Gastroesophageal sphincter (tissue), 4 donors: ENCODE measurements at regions not wholly inside any gene's neighbourhood (a gene's known extent, or its start where the extent isn't known, plus 50 kb on each side); places are given as distances from the start of the nearest gene placed in this dataset.

ENCODE experiments used
- ATAC-seq: fragments of 150-250 bp; one replicate; pipeline ENCODE4 v1.9.1; 2016; ENCODE audit warnings: mild to moderate bottlenecking, moderate library complexity
- H3K27ac ChIP-seq, 4 donors: fragments of 200-600 bp; sonication (generic) in 3 of 4; 1 replicate in 3 of 4; 2 replicates in 1 of 4; pipeline ENCODE4 v1.5.1; 2016 to 2019
- H3K27me3 ChIP-seq: fragments of 200-600 bp; sonication (generic); one replicate; pipeline ENCODE4 v1.5.1; 2019
- H3K36me3 ChIP-seq, 2 donors: fragments of 200-600 bp; sonication (generic); one replicate each; pipeline ENCODE4 v1.5.1; 2019; ENCODE audit warnings: control low read depth in 1 of 2
- H3K4me1 ChIP-seq, 3 donors: fragments of 200-600 bp; sonication (generic); 1 replicate in 2 of 3; 2 replicates in 1 of 3; pipeline ENCODE4 v1.5.1; 2016 to 2019; ENCODE audit warnings: control low read depth in 2 of 3
- H3K4me3 ChIP-seq, 2 donors: fragments of 200-600 bp; sonication (generic); one replicate each; pipeline ENCODE4 v1.5.1; 2019; ENCODE audit warnings: mild to moderate bottlenecking in 1 of 2, moderate library complexity in 1 of 2
- H3K9me3 ChIP-seq, 3 donors: fragments of 200-600 bp; sonication (generic); one replicate each; pipeline ENCODE4 v1.5.1; 2017 to 2019; ENCODE audit warnings: control low read depth in 2 of 3
- EP300 ChIP-seq: sonication (generic); formaldehyde crosslinking; IDR thresholded peaks from one replicate; pipeline ENCODE4 v1.6.1; 2017; ENCODE audit warnings: antibody characterized with exemption, mild to moderate bottlenecking
- POLR2A ChIP-seq, 2 donors: fragments of 450-650 bp; IDR thresholded peaks; one replicate each; pipeline ENCODE4 v1.6.1; 2017; ENCODE audit warnings: antibody characterized with exemption in 2 of 2, mild to moderate bottlenecking in 2 of 2, moderate library complexity in 1 of 2
- POLR2AphosphoS5 ChIP-seq: sonication (generic); formaldehyde crosslinking; IDR thresholded peaks from one replicate; pipeline ENCODE4 v1.6.1; 2017; ENCODE audit warnings: antibody characterized with exemption
- WGBS, 2 donors: methylation state at CpG; one replicate each; pipeline ENCODE4 v1.1.5; 2018; ENCODE audit warnings: low coverage in 1 of 2; 5-methylcytosine and 5-hydroxymethylcytosine counted together
- TF ChIP-seq, protein P1 (sequence below), 4 experiments: fragments of 200-600 bp in 2 of 4; fragments of 450-650 bp in 2 of 4; sonication (generic) in 1 of 4; IDR thresholded peaks; one replicate each; pipeline ENCODE4 v1.5.1; 2017 to 2019; ENCODE audit warnings: antibody characterized with exemption in 4 of 4, mild to moderate bottlenecking in 2 of 4, moderate library complexity in 2 of 4

DNA sequence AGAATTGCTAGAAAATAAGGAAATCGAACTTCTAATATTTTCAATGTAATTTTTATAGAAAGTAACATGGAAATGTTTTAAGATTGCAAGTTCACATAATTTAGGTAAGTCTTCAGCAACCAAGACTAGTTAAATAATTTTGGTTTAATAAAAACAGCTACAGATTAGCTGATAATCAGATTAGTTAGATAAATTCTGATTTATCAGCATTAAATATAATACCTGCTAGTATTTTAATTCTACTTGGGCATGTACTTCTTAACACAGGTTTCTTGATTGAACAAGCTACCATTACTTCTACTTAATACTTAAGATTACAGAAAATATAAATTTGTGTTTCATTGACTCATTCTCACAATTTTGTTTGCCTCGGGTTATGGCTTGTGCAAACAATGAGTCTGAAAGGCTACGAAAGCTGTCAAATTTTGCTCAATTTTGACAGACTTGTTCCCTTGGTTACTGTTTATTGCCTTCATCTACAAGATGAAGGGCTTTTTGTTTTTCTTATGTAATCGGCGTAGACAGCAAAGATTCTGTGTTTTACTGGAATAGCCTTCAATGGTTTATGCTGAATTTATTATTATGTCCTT is 116.1 kb upstream of the NUDT4 start:
- no peak overlapping the region for H3K27ac ChIP-seq
- no peak for ATAC-seq
- TF ChIP-seq EP300 (no peak), POLR2A (IDR thresholded peaks at IDR 0.05) (no peak), POLR2AphosphoS5 (no peak)
- TF ChIP-seq, protein P1, sequence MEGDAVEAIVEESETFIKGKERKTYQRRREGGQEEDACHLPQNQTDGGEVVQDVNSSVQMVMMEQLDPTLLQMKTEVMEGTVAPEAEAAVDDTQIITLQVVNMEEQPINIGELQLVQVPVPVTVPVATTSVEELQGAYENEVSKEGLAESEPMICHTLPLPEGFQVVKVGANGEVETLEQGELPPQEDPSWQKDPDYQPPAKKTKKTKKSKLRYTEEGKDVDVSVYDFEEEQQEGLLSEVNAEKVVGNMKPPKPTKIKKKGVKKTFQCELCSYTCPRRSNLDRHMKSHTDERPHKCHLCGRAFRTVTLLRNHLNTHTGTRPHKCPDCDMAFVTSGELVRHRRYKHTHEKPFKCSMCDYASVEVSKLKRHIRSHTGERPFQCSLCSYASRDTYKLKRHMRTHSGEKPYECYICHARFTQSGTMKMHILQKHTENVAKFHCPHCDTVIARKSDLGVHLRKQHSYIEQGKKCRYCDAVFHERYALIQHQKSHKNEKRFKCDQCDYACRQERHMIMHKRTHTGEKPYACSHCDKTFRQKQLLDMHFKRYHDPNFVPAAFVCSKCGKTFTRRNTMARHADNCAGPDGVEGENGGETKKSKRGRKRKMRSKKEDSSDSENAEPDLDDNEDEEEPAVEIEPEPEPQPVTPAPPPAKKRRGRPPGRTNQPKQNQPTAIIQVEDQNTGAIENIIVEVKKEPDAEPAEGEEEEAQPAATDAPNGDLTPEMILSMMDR (IDR thresholded peaks at IDR 0.05): no peak
- H3K36me3 ChIP-seq: no peaks in the 10 kb centered on the region
- WGBS, 2 donors: 74 to 91% methylated on average over 5 of the region's 5 CpGs
- no peaks in the 10 kb centered on the region for H3K27me3 ChIP-seq
- no peak overlapping the region for H3K4me3 ChIP-seq
- no peaks in the 10 kb centered on the region for H3K9me3 ChIP-seq
- no peaks in the 10 kb centered on the region for H3K4me1 ChIP-seq

DNA sequence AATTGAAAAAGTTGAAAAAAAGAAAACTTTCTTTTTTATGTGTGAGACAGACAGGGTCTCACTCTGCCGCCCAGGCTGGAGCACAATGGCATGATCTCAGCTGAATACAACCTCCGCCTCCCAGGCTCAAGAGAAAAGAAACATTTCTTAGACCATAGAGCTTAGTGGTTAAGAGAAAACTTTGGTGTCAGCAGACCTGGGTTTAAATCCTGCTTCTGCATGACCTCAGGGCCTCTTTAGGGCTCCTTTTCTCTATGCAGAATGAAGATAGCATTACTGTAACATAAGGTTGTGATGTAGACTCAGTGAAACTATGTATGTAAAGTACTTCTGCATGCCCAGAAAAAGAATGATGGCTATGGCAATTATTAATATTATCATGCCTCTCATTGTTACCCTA is 104.7 kb upstream of the NUDT4 start:
- Histone ChIP-seq H3K4me3 (no peak overlapping the region), H3K36me3 (no peaks in the 10 kb centered on the region), H3K27me3 (no peaks in the 10 kb centered on the region), H3K9me3 (no peaks in the 10 kb centered on the region), H3K4me1 (no peaks in the 10 kb centered on the region), H3K27ac (no peak overlapping the region)
- 90 to 100% methylated on average over 2 of the region's 2 CpGs for WGBS, 2 donors
- no peak for ATAC-seq
- TF ChIP-seq EP300 (no peak), POLR2A (IDR thresholded peaks at IDR 0.05) (no peak), POLR2AphosphoS5 (no peak)
- TF ChIP-seq, protein P1 (IDR thresholded peaks at IDR 0.05): no peak

DNA sequence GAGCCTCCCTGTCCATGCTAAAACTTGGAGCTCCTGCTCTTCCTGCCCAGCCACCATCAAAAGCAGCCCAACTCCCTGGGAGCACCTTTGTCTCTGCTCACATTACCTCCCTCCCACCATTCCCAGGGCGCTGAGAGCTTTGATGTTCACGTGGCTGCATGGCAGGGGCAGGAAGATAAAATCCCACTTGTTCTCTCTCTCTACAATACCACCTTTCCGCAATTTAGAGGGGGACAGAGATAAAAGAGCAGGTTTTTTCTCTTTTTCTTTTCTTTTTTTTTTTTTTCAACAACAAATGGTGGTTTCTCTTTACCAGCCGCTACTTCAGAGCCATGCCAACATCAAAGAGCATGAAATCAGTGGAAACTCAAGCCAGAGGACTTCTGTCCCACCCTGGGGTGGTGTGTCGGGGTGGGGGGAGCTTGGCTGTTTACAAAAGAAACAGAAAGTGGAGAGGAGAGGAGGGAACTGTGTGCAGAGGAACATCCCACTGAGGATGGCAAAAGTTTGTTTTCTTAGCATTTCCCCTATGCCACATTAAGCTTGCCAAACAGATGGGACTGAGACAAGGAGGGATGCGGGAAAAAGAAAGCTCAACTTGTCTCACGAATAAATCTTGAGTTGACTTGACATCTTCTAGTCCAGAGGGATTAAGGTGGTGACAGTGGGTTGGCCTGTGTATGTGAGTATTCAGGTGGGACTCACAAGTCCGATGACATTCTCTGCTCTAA is 103.7 kb upstream of the NUDT4 start:
- Histone ChIP-seq H3K27ac (no peak overlapping the region), H3K36me3 (no peaks in the 10 kb centered on the region), H3K9me3 (no peaks in the 10 kb centered on the region), H3K4me3 (no peak overlapping the region), H3K27me3 (no peaks in the 10 kb centered on the region), H3K4me1 (no peaks in the 10 kb centered on the region)
- TF ChIP-seq EP300 (no peak), POLR2A (IDR thresholded peaks at IDR 0.05) (no peak), POLR2AphosphoS5 (no peak)
- TF ChIP-seq, protein P1 (IDR thresholded peaks at IDR 0.05): no peak
- no peak for ATAC-seq
- 58 to 67% methylated on average over 4 to 5 of the region's 8 CpGs for WGBS, 2 donors

DNA sequence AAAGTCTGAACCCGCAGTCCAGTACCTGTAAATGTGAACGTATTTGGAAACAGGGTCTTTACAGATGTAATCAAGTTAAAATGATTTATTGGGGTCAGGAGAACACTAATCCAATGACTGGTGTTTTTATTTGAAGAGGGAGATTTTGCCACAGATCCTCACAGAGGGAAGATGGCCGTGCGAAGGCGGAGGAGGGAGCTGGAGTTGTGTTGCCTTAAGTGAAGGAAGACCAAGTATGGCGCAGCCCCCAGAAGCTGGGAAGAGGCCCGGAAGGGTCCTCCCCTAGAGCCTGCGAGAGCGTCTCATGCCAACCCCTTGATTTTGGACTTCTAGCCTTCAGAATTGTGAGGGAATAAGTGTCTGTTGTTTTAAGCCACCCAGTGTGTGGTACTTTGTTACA is 102.8 kb upstream of the NUDT4 start:
- Histone ChIP-seq H3K4me1 (no peaks in the 10 kb centered on the region), H3K27me3 (no peaks in the 10 kb centered on the region), H3K27ac (no peak overlapping the region), H3K36me3 (no peaks in the 10 kb centered on the region), H3K9me3 (no peaks in the 10 kb centered on the region), H3K4me3 (no peak overlapping the region)
- 89 to 93% methylated on average over 5 to 7 of the region's 9 CpGs for WGBS, 2 donors
- ATAC-seq: no peak
- TF ChIP-seq POLR2A (IDR thresholded peaks at IDR 0.05): no peak
- TF ChIP-seq, protein P1 (IDR thresholded peaks at IDR 0.05): no peak

DNA sequence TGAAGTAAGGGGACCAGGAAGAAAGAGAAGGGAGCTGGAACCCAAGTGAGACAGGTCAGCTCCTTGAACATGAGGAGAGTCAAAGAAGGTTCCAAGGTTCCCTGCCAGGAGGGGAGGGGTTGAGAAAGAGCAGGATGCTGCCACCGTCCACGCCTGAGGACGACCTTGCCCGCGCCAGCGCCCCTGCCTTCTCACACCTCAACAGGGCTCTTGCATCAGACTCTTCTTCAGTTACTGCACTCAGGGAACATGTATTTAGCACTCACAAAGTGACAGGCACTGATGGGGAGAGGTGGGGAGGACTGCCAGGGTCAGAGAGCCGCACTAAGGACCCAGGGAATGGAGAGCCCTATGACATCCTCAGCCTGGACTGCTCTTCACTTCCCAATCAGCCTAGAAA is 102.1 kb upstream of the NUDT4 start:
- Histone ChIP-seq H3K27ac (no peak overlapping the region), H3K4me3 (no peak overlapping the region), H3K4me1 (no peaks in the 10 kb centered on the region), H3K9me3 (no peaks in the 10 kb centered on the region), H3K36me3 (no peaks in the 10 kb centered on the region), H3K27me3 (no peaks in the 10 kb centered on the region)
- ATAC-seq: no peak
- 87% methylated on average over 5 of the region's 7 CpGs; no CpG with 5 or more reads in 1 of the 2 donors for WGBS, 2 donors
- TF ChIP-seq EP300: no peak
- no peak for TF ChIP-seq POLR2A (IDR thresholded peaks at IDR 0.05)
- no peak for TF ChIP-seq POLR2AphosphoS5
- TF ChIP-seq, protein P1 (IDR thresholded peaks at IDR 0.05): no peak
